GM23338 (cell line): ENCODE measurements at regions not wholly inside any gene's neighbourhood (a gene's known extent, or its start where the extent isn't known, plus 50 kb on each side); places are given as distances from the start of the nearest gene placed in this dataset.

Source experiments
- CTCF ChIP-seq, 2 experiments: fragments of 200-600 bp in 1 of 2; sonication (generic) in 1 of 2; conservative IDR thresholded peaks; 2 replicates each; pipeline versions ENCODE4 v1.5.1 to v1.6.1; 2016 to 2017; ENCODE audit warnings: antibody characterized with exemption in 2 of 2, low read depth in 2 of 2, mild to moderate bottlenecking in 2 of 2, moderate library complexity in 1 of 2
- ZNF462 ChIP-seq: fragments of 250-450 bp; sonication (Bioruptor Pico); IDR thresholded peaks from 2 replicates; pipeline ENCODE4 v1.5.0; 2020; ENCODE audit warnings: mild to moderate bottlenecking, moderate library complexity

DNA sequence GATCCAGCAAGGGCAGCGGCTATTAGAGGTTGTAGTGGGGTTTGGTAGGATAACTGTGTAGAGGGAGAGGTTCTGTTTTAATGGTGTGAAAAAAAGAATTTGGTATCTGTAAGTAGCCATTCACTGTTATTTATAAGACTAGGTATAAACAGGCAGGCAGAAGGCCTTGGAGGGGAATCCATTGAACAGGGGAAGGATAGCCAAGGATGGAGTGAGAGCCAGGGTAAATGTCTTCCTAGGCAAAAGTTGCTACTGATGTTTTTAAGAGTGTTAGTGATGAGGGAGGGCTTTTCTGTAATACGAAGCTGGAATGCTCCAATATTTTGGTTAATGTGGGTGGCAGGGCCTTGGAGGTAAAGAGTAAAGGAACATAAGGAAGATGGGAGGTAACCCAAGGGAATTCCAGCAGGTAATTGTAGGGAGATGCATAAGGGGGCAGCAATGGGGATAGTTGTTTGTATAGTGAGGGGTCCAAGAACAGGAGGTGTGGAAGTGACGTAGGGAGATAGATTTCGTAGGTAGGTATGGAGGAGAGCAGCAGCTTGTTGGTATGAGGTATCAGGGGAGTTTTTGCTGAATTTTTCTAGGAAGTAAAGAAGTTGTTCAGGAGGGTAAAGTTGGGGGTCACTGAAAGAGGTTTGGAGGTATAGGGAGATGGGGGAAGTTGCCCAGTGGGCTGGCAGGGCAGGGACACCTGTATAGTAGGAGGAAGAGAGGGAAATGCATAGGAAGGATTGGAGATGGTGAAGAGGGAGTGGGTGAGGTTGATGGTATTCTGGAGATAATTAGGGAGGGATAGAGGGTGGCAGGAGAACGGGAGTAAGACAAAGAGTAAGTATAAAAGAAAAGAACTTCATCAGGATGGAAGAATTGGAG lies 752.4 kb upstream of the ADGRB3 start:
- TF ChIP-seq CTCF (conservative IDR thresholded peaks at IDR 0.05; ENCODE audit: low read depth in 2 of 2) = no peak
- no peak for TF ChIP-seq ZNF462 (CRISPR knock-in tag)
